HL-60 (cell line): ENCODE measurements at regions not wholly inside any gene's neighbourhood (a gene's known extent, or its start where the extent isn't known, plus 50 kb on each side); places are given as distances from the start of the nearest gene placed in this dataset.
A peak's percentile ranks its signal among the peaks of the same experiment; 100 is the strongest.

Experiments
- POLR2AphosphoS5 ChIP-seq: IDR thresholded peaks from 2 replicates; pipeline ENCODE4 v1.6.1; 2012; ENCODE audit warnings: low read depth
- TF ChIP-seq, protein P1 (sequence below): IDR thresholded peaks from one replicate; pipeline ENCODE4 v1.5.1; 2011; ENCODE audit warnings: low read length, control low read depth, inconsistent platforms; ENCODE audit not compliant: insufficient read depth

DNA sequence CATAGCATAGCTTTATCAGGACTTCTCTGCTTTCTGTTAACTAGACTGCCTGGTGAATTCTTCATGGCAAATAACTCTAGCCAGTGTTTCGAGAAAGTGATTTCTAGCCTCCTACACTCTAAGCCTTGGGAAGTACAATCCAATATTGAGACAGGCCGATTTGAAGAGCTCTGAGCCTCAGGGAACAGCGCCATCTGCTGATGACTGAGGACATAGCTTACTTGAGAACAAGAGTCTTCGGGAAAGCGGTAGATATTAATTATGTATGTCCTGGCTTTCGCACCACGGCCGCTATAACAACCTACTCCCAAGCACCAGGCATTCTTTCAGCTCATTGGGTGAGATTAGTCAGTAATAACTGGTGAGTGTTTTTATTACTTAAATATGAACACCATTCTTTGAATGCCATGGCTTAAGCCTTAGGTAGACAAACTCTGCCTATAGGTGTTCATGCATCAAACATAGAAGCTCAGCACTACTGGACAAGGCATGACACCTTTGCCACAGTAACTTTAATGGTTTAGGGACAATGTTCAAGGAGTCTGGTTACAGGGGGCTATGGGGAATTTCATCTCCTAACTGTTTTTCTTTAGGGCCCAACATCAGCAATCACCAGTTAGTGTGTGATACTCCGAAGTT lies 518.6 kb downstream of the BMP2 start:
- TF ChIP-seq, protein P1, sequence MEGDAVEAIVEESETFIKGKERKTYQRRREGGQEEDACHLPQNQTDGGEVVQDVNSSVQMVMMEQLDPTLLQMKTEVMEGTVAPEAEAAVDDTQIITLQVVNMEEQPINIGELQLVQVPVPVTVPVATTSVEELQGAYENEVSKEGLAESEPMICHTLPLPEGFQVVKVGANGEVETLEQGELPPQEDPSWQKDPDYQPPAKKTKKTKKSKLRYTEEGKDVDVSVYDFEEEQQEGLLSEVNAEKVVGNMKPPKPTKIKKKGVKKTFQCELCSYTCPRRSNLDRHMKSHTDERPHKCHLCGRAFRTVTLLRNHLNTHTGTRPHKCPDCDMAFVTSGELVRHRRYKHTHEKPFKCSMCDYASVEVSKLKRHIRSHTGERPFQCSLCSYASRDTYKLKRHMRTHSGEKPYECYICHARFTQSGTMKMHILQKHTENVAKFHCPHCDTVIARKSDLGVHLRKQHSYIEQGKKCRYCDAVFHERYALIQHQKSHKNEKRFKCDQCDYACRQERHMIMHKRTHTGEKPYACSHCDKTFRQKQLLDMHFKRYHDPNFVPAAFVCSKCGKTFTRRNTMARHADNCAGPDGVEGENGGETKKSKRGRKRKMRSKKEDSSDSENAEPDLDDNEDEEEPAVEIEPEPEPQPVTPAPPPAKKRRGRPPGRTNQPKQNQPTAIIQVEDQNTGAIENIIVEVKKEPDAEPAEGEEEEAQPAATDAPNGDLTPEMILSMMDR: peak; percentile 69
- no peak for TF ChIP-seq POLR2AphosphoS5
